NT2/D1 (cell line): ENCODE measurements at regions not wholly inside any gene's neighbourhood (a gene's known extent, or its start where the extent isn't known, plus 50 kb on each side); places are given as distances from the start of the nearest gene placed in this dataset.

ENCODE experiments used
- SUZ12 ChIP-seq: IDR thresholded peaks from 2 replicates; pipeline ENCODE4 v1.6.1; 2011; ENCODE audit not compliant: insufficient read length, insufficient read depth; ENCODE audit errors: extremely low read depth
- ZNF274 ChIP-seq: IDR thresholded peaks from 2 replicates; pipeline ENCODE4 v1.6.1; 2011; ENCODE audit warnings: mild to moderate bottlenecking, low read depth, low read length

DNA sequence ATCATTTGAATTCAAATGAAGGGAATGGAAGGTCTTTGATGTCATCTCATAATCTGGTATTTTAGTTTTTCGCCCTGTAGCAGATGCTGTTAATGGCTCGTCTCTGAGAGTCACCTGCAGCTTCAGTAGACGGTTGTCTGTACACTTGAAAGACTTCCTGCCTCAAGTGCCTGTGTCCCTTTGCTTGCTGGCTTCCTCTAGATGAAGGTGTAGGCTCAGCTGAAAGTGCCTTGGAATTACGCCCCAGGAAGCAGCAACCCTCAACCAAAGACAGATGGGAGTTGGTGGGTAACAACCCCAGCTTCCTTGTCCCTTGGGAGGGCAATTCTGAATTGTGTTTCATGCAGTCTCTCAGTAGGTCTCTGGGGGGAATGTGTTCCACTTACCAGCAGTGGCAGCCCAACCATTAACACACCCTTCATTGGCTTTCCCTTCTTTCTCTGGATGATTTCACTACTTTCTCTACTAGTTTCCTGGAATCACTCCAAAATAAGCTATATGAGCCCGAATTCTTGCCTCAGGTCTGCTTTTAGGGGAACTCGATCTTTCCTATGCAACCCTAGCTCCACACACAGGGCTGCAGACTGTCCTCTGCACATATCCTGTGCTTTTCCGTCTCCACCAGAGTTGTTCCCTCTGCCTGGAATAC lies 395.6 kb downstream of the DMAC1 start:
- TF ChIP-seq ZNF274 (no peak), SUZ12 (no peak)
